ENCODE measurements at regions not wholly inside any gene's neighbourhood (a gene's known extent, or its start where the extent isn't known, plus 50 kb on each side); places are given as distances from the start of the nearest gene placed in this dataset.

DNA sequence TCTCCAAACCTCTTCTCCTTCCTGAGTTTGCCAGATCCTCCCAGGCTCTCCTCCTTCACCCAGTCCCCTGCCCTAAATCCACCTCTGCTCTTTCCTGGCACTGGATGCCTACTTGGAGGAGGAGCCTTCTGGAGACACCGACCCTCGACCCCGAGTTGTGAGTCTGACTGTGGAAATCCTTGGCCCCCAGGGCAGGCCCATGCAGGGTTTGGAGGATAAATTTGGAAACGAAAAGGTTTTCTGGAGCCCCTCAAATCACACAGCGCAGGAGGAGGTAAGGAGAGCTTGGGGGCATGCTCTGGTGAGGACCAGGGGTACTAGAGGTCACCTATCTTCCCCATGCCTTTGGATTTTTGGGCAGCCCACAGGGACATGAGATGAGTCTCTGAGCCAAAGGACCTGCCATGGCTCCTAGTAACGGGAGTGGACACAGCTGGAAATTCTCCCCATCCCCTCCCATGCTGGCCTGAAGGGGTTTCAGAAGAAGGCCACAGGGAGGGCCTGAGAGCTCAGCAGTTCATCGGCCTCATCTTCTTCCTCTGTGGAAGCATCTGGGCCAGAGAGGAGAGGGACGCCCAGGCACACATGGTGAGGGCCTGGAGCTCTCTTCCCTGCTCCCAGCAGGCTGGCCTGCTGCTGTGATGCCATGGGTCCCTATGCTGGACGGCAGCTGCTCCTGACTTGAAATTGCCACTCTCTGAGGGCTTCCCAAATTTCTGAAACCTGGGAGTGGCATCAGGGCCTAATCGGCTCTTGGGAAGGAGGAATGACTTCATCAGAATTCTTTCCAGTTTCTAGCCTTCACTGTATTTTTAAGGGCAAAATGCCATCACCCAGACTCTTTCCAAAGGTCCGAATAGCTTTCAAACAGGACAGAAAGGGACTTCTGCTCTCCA lies 68.6 kb upstream of the ITGA11 start:
- no peak for DNase-seq

DNA sequence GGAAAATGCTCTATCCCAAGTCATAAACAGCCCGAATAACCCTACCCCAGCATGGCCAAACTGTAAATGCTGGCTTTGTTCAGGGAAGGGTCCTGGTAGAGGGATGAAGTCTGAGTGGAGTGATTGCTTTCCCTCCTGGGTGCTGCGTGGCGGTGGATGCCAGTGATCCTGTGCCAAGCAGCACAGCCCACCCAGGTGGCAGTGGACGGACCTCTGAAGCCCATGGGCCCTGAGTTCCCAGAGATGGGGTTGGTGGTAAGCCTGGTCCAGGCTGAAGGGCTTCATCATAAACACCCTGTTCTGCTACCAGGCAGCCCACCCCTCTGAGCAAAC lies 69.3 kb upstream of the ITGA11 start:
- no peak for DNase-seq

DNA sequence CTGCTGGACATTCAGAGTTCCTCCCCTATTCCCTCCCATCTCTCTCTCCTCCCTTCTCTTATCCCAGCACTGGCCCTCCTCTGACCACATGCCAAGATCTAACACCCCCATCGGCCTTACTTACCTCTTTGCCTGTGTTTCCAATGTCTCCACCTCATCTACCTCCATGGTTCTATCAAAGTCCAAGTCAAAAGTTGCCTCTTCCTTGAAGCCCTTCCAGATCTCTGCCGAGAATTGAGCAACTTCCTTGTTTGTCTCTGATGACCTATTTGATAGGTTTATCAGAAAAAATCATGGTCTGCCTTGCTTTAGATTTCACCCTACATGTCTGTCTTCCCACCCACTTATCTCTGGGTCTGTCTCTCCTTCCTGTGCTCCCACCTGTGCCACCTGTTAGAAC lies 69.7 kb upstream of the ITGA11 start:
- DNase-seq = no peak

DNA sequence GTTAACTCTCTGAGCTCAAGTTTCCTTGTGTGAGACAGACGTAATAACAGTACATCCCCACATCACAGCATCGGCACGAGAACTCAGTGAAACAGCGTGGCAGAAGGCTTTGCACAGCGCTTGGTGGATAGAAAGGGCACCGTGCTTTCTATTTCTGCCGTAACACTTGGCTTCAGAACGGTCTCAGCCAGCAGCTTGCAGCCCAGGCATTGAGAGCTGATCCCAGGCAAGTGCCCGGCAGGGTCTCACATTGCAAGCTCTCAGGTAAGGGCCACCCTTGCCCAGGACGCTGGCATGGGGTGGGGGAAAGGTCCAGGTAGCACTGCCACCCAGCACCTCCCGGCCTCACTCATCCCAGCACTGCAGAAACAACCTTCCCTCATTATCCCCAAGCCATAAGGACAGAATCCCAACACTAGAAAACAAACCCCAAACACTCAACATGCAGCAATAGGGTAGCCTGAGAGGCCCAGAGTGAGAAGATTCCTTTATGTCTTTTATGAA lies 70.5 kb upstream of the ITGA11 start:
- no peak for DNase-seq

DNA sequence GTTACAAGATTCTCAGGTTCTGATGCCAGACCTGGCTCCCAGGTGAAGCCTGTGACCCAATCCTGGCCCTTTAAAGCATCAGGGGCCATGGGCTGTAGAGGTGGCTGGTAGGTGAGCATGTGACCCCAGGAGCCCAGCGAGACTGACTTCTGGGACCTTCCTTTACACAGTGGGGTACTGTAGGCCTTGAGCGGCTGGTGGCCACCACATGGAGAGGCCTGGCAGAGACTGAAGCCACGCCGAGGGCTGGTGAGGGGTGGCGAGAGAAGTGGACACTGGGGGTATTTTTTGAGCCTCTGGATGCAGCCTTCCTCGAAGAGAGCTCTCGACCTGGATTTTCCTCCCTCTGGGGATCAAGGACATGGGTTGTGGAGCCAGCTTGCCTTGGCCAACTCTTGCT lies 71.2 kb upstream of the ITGA11 start:
- no peak for DNase-seq

DNA sequence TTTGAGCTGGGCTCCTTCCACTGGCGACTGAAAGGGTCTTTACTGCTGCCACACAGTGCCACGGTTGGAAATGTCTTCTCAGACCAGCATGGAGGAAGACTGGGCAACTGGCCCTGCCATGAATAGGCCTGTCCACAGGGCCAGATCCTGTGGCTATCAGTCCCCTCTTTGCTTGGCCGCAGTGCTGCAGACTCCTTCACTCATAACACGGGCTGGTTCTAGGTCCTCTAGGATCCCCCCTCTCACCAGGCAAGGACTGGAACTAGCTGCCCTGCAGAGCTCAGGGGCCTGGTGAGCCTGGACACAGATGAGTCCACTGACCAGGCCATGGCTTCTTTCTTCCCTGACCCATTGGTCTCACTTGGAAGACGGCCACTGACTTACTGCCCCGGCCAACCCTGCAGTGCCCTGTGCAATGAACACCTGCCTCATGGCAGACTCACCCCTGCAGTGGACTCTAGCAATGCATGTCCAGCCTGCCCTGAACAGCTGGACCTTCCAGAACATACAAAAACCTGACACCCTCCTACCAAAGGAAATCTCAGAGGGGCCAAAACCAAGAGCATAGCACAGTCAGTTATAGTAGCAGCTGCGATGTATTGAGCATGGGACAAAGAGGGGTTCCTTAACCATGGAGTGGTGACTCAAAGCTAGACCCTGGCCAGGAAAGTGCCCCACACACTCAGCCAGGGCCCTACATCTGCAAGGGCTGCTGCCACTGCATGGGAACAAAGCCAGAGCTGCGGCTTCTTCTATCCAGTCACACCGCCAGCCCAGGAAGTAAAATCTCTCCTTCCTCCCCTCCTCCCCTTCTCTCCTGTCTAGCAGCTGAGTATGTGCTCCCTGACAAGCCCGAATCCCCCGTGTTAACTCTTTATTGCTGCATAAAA lies 72.1 kb upstream of the ITGA11 start:
- DNase-seq = no peak

DNA sequence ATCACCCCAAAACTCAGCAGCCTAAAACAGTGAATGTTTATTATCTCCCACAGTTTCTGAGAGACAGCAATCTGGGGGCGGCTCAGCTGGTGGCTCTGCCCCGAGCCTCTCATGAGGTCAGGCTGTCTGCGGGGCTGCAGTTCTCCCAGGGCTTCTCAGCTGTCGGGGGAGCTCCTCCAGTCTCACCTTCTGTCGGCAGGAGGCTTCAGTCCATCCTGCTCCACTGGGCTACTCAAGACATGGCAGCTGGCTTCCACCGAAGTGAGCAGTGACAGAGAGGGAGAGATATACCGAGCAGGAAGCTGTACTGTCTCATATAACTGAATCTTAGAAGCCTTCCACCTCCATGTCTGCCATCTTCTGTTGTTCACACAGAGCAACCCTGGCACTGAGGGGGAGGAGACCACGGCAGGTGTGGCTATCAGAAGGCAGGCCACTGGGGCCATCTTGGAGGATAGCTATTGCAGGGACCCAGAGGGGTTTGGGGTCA lies 72.8 kb upstream of the ITGA11 start:
- no peak for DNase-seq

DNA sequence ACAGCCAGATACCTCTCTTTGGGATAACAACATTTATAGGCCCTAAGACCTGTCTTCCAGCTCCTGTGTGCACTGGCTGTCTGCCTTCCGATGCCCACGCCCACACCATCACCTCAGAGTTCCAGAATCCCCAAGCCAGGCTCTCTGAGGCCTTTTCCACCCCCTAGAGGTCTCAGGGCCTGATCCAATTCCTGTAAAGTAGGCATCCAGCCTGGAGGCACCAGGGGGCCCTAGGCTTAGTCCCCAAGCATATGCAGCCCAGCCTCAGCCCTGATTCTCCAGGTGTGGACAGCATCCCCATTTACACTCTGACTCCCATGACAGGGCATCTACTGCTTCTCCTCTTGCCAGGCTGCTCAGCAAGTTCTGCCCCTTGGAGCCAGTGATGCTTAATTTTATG lies 72.7 kb upstream of the CORO2B start:
- no peak for DNase-seq

DNA sequence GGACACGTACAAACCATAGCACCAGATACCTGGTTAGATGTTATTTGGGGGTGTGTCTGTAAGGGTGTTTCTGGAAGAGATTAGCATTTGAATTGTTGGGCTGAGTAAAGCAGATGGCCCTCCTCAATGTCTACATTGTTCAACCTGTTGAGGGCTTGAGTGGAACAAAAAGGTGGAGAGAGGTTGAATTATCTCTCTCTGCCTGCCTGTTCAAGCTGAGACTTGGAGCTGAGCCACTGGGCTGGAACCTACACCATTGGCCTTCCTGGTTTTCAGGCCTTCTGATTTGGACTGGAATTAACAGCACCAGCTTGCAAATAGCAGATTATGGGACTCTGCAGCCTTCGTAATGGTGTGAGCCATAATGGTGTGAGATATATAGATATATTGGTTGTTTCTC lies 71.3 kb upstream of the CORO2B start:
- peak; percentile 43 for DNase-seq

DNA sequence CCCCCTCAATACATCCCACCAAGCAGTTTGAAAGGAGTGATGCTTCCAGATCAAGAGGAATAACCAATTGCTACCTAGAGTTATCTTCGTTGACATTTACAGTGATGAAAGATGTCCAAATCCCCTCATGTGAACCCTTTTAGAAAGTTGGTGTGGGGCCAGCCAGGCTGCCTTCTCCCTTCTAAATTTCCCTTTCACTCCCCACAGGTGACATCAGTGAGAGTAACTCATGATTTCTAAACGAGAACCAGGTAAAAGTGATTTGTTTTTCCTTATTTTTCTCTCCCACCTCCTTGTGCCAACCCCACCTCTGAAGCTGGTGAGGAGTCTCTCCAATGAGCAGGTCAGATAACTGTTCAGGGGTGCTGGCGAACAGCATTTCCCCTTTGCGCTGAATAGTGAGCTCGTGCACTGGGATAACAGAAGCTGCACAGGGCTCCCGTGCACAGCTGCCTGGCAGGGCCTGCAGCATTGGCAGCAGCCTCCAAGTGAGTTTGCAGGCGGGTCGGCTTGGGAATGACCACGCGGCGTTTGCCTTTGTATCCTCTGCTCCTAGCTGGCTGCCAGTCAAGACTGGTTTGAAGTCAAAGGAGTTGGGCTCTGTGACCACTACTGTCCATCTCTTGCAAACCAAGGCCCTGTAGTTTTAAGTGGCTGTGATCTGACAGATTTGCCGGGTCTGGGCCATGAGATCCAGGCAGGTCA lies 70.2 kb upstream of the CORO2B start:
- no peak for DNase-seq

DNA sequence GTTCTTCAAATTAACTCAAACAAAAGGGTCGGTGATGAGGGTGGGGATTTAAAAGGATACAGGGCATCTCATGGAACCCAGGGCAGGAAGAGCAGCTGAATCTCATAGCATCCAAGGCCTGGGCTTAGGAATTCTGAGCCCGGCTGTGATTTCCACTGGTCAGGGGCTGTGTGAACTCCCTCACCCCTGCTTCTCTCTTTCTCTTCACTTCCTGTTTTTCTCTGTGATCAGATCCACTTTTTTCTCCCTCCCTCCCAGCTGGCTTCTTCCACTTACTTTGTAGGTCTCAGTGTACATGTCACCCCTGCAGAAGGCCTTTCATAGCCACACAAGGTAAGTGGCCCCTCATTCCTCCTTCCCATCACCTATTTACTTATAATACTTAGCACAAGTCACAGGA lies 68.2 kb upstream of the CORO2B start:
- no peak for DNase-seq

DNA sequence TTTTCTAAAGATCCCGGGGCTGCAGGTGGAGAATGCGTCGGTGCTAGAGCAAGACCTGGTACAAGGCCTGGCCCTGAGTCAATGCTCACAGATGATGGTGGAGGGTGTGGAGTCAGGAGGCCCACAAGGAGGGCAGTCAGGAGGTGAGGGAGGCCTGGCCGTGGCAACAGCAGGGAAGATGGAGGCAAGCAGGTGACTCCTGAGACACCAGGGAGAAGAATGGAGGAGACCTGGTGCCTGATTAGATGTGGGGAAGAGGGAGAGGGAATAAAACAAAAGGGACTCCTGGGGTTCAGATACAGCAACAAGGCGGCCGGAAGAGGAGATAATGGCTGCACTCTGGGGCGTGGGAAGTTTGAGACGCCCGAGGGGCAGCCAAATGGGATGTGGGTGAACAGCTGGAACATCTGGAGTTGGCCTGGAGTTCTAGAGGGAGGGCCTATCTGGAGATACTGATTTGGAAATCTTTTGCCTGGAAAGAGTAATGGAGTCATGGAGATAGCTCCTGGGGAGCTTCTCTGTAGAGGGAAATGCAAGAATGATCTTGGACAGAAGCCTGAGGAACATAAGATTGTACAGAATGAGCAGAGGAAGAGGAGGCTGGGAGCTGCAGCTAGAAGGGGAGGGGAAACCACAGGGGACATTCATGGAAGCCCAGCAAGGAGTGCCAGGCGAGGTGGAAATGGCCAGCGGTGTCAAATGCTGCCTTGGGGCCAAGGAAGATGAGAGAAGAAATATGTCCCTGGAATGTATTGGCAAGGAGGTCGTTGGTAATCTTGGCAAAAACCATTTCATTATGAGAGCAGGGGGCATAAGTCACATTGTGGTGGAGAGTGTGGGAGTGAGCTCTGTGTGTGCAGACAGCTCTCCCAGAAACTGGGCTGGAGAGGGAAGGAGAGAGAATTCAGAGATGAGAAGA lies 67.5 kb upstream of the CORO2B start:
- no peak for DNase-seq

DNA sequence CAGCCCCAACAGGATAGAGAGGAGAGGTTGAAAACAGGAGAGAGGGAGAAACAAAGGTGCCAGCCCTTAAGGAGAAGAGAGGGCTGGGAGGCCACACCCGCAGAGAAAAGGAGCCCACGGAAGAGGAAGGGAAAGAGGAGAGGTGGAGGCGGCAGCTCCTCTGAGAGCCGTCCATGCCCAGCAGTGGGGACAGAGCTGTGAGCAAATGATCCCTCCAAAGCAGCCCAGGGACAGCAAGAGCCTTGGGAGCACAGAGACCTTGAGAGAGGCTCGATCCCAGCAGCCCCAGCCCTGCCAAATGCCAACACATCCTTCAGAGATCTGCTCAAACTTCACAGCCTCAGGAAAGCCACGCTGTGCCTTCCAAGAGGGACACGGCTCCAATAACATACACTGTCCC lies 66.7 kb upstream of the CORO2B start:
- no peak for DNase-seq

DNA sequence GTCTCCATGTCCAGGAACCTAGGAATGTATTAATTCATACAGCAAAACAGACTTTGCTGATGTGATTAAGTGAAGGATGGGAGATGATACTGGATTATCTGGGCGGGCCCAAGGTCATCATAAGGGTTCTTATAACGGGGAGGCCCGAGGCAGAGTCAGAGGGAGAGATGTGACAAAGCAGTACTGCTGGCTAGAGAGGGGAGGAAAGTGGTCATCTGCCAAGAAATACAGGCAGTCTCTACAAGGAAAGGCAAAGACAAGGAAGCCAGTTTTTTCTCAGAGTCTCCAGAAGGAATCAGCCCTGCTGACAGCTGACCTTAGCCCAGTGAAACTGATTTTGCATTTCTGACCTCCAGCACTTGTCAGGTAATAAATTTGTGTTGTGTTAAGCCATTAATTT lies 66.2 kb upstream of the CORO2B start:
- DNase-seq = no peak

DNA sequence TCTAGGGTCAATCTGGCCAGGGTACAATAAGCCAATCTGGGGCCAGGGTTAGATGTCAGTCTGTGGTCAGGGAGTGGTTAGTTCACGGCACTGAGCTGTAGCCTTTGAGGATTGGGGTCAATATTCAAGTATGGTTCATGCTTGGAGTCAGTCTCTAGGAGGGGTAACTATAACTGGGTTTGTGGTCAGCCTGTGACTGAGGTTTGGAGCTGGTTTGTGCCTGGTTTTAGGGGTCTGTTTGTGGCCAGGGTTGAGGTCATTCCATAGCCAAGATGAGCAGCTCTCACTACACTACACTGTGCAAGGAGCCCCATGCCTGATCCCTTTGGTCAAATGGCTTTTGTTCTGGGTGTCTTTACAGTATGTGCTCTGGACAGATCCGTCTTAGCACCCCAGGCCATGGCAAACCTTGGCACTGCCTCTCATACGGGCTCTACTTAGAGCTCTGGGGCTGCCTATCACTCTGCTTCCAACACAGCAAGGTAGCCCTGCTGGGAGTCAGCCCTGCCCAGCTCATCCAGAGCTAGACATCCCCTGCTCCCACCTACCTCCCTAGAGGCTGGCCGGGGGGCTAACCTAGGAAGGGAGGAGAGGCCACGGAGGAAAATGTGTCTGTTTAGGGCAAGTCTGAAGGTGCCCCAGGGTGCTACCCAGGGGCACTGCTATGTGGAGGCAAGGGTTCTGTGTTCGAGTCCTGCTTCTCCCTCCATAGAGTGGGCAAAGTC lies 63.3 kb upstream of the CORO2B start:
- DNase-seq = no peak

DNA sequence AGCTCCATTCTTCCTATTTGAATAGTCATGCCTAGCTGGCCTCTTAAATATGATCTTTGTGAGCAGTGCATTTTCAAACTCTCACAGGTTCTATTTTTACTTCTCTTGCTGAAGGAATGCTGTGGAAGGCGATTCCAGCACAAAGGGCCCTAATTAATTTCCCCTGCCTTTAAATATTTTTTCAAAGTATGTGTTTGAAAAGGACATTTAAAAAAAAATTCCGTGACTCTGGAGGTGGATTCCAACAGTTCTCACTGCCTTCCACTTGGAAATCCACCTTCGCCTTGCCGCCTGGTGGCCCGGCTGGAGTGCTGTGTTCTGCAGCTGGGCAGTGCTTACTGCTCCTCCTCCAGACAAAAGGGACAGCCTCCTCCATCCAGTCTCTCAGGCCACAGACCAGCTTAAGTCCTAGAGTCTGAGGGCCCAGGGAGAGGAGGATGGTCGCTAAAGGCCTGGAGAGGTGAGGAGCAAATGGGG lies 61.5 kb upstream of the CORO2B start:
- DNase-seq = no peak

DNA sequence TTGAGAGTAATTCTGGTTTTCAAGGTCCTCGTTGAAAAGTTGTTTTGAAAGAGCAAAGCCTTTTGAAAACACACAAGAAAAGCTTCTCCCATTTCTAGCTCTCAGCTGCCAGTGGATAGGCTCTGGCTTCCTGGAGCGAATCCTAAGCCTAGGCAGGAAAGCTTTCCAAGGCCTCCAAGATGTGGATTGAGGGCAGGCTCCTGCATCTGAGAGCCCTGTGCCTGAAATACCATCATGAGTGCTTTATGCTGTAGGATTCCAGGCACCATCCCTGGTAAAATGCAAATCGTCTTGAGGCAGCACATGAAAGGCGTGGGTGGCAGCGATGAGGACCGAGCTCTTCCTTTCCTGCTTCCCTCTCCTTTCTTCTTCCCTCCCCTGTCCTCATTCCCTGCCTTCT lies 60.7 kb upstream of the CORO2B start:
- no peak for DNase-seq

DNA sequence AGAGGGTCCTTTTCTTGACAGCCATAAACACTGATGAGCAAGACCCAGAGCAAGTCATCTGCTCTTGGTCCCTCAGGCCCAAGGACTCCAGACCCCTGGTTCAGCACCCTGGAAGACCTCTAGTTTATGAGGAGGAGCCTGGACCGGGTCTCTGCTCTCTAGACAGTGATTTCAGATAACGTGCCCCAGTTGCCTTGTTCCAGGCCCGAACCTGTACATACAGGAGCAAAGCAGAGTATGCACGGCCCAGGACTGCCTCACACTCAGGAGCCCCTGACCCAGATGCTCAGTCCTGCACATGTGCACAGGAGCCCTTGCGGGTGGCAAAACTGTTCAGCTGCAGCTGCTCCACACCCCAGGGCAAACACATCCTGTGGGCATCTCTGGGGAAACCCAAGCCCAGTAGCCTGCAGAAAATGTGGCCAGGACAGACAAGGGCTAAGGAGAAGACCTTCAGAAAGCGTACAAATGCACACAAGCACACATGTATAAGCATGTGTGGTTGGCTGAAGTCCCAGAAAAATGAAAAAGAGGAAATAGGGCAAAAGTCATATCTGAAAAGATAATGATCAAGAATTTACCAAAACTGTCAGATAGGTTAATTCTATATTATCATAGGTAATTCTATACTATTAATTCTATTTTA lies 59.9 kb upstream of the CORO2B start:
- DNase-seq = no peak

DNA sequence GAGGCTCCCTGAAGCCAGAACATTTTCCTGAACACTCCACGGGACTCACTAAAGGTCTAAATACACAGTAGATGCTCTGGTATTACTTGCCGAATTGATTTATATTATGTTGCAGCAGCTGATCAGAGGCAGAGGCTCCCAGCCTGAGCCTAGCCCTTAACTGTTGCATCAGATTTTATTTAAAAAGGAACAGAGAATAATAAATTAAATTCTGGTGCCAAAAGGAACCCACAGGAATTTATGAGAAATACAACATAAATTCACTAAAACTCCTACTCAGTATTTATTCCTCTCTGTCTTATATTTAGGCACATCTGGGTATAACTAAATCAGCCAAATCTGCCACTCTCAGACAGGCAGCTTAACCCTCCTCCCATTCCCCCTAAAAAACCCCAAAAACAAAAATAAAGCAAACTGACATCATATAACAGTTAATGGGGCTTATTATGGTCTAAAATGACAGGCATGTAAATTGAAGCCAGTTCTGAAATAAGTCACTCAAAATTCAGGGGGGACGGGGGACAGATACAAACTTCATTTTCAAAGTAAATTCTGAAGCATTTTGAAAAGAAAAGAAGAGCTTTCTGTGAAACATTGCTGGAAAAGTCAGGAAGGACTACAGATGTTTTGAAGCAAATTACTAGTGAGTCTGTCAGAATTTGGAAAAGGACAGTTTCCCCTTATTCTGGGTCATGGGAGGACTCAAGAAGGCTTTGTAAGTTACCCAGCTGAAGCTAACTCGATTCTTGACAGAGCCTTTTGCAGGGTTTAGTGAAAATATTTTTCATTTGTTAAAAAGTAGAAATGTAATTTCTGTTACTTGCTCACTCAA lies 53.8 kb upstream of the CORO2B start:
- DNase-seq = no peak

DNA sequence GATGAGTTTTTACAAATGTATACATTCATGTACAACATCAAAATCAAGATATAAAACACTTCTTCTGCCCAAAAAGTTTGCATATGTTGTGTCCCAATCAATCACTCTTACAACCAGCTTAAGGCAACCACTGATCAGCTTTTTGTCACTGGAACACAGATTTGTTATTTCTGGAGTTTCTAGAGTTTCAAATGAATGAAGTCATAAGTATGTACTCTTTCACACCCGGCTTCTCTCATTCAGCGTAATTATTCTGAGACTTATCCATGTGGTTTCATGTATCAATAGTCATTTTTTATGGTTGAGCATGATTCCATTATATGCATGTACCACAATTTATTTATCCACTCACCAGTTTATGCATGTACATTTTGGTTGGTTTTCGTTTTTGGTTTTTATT lies 53.0 kb upstream of the CORO2B start:
- no peak for DNase-seq

Measured in NCI-H345 (cell line).